HK-2 (cell line): ENCODE measurements at regions not wholly inside any gene's neighbourhood (a gene's known extent, or its start where the extent isn't known, plus 50 kb on each side); places are given as distances from the start of the nearest gene placed in this dataset.

ENCODE experiments used
- DNase-seq: peaks from one replicate; pipeline ENCODE4 v3.0.0-alpha.2; 2018; ENCODE audit not compliant: unreplicated experiment

- no peak for DNase-seq
These were observed 401.7 kb upstream of the CELF4 start for GRCh38 chr18:37967261-37967660.

- DNase-seq, result no peak
These were observed 400.0 kb upstream of the CELF4 start for GRCh38 chr18:37965572-37965970.

- no peak for DNase-seq
These were observed 399.4 kb upstream of the CELF4 start for GRCh38 chr18:37964885-37965571.

GRCh38 chr18:37963837-37964236 lies 398.2 kb upstream of the CELF4 start:
- no peak for DNase-seq

- no peak for DNase-seq
These were observed 396.8 kb upstream of the CELF4 start for GRCh38 chr18:37962316-37962966.

GRCh38 chr18:37958499-37958898 lies 392.9 kb upstream of the CELF4 start:
- DNase-seq, result no peak

GRCh38 chr18:37956902-37957301 lies 391.3 kb upstream of the CELF4 start:
- DNase-seq, result no peak

- DNase-seq, result no peak
These were observed 390.4 kb upstream of the CELF4 start for GRCh38 chr18:37956020-37956419.

GRCh38 chr18:37955201-37955600 lies 389.6 kb upstream of the CELF4 start:
- DNase-seq, result no peak

GRCh38 chr18:37953876-37954275 lies 388.3 kb upstream of the CELF4 start:
- no peak for DNase-seq

- DNase-seq, result no peak
These were observed 382.9 kb upstream of the CELF4 start for GRCh38 chr18:37948471-37948870.

GRCh38 chr18:37946324-37946723 lies 380.7 kb upstream of the CELF4 start:
- DNase-seq, result no peak

GRCh38 chr18:37944700-37945270 lies 379.2 kb upstream of the CELF4 start:
- DNase-seq, result no peak

- no peak for DNase-seq
These were observed 371.7 kb upstream of the CELF4 start for GRCh38 chr18:37937287-37937686.

GRCh38 chr18:37935086-37935485 lies 369.5 kb upstream of the CELF4 start:
- no peak for DNase-seq

- DNase-seq, result no peak
These were observed 365.0 kb upstream of the CELF4 start for GRCh38 chr18:37930640-37931039.

- no peak for DNase-seq
These were observed 356.6 kb upstream of the CELF4 start for GRCh38 chr18:37922162-37922561.

- DNase-seq, result no peak
These were observed 355.3 kb upstream of the CELF4 start for GRCh38 chr18:37920865-37921264.

- DNase-seq, result no peak
These were observed 347.5 kb upstream of the CELF4 start for GRCh38 chr18:37913051-37913450.

- DNase-seq, result no peak
These were observed 336.7 kb upstream of the CELF4 start for GRCh38 chr18:37902344-37902743.

GRCh38 chr18:37900326-37900725 lies 334.7 kb upstream of the CELF4 start:
- no peak for DNase-seq

- no peak for DNase-seq
These were observed 324.4 kb upstream of the CELF4 start for GRCh38 chr18:37889963-37890362.

GRCh38 chr18:37874721-37875120 lies 309.1 kb upstream of the CELF4 start:
- no peak for DNase-seq
